H9 (cell line): ENCODE measurements at regions not wholly inside any gene's neighbourhood (a gene's known extent, or its start where the extent isn't known, plus 50 kb on each side); places are given as distances from the start of the nearest gene placed in this dataset.

Experiments
- DNase-seq: peaks from one replicate; pipeline ENCODE4 v3.0.0-alpha.2; 2017
- H2AFZ ChIP-seq: one replicate; pipeline ENCODE4 v1.6.1; 2013; ENCODE audit warnings: mild to moderate bottlenecking, low read length, control low read depth, moderate library complexity
- H2AK5ac ChIP-seq: 2 replicates; pipeline ENCODE4 v1.6.1; 2013; ENCODE audit warnings: low read length, control low read depth, mixed read lengths; ENCODE audit not compliant: insufficient read length
- H2BK120ac ChIP-seq: one replicate; pipeline ENCODE4 v1.6.1; 2013; ENCODE audit warnings: low read depth, mild to moderate bottlenecking, low read length, control low read depth, inconsistent platforms; ENCODE audit not compliant: poor library complexity, severe bottlenecking
- H2BK12ac ChIP-seq: 2 replicates; pipeline ENCODE4 v1.6.1; 2013; ENCODE audit warnings: low read length, control low read depth, mixed read lengths, low read depth; ENCODE audit not compliant: insufficient read length
- H2BK15ac ChIP-seq: 2 replicates; pipeline ENCODE4 v1.6.1; 2013; ENCODE audit warnings: low read depth, low read length, control low read depth
- H2BK20ac ChIP-seq: one replicate; pipeline ENCODE4 v1.6.1; 2013; ENCODE audit warnings: low read depth, mild to moderate bottlenecking, low read length, control low read depth, inconsistent platforms; ENCODE audit not compliant: poor library complexity, severe bottlenecking
- H2BK5ac ChIP-seq: 2 replicates; pipeline ENCODE4 v1.6.1; 2013; ENCODE audit warnings: low read length, control low read depth, mixed read lengths; ENCODE audit not compliant: insufficient read length
- H3K14ac ChIP-seq: 2 replicates; pipeline ENCODE4 v1.6.1; 2013; ENCODE audit warnings: low read length, control low read depth; ENCODE audit not compliant: insufficient read depth
- H3K18ac ChIP-seq: 2 replicates; pipeline ENCODE4 v1.6.1; 2013; ENCODE audit warnings: low read depth, mild to moderate bottlenecking, mixed read lengths, low read length, control low read depth; ENCODE audit not compliant: insufficient read length
- H3K23ac ChIP-seq: 2 replicates; pipeline ENCODE4 v1.6.1; 2013; ENCODE audit warnings: low read length, control low read depth, mixed read lengths, low read depth; ENCODE audit not compliant: insufficient read length
- H3K23me2 ChIP-seq: 2 replicates; pipeline ENCODE4 v1.6.1; 2013; ENCODE audit warnings: low read depth, mild to moderate bottlenecking, mixed read lengths, low read length, control low read depth; ENCODE audit not compliant: insufficient read length, poor library complexity, severe bottlenecking
- H3K27ac ChIP-seq: 2 replicates; pipeline ENCODE4 v1.5.1; 2013; ENCODE audit warnings: low read length, control low read depth, mixed read lengths, low read depth; ENCODE audit not compliant: insufficient read length
- H3K27me3 ChIP-seq: 2 replicates; pipeline ENCODE4 v1.6.1; 2013; ENCODE audit warnings: low read length, control low read depth, inconsistent platforms; ENCODE audit not compliant: insufficient read depth
- H3K4ac ChIP-seq: 2 replicates; pipeline ENCODE4 v1.6.1; 2013; ENCODE audit warnings: low read depth, mild to moderate bottlenecking, control low read depth, inconsistent platforms, low read length, moderate library complexity
- H3K4me1 ChIP-seq: 2 replicates; pipeline ENCODE4 v1.6.1; 2013; ENCODE audit warnings: low read length, control low read depth, inconsistent platforms; ENCODE audit not compliant: insufficient read depth
- H3K4me2 ChIP-seq: 2 replicates; pipeline ENCODE4 v1.6.1; 2013; ENCODE audit warnings: low read length, control low read depth, mixed read lengths; ENCODE audit not compliant: insufficient read length, insufficient read depth
- H3K56ac ChIP-seq: 2 replicates; pipeline ENCODE4 v1.6.1; 2013; ENCODE audit warnings: low read depth, mild to moderate bottlenecking, mixed read lengths, low read length, control low read depth; ENCODE audit not compliant: insufficient read length
- H3K79me1 ChIP-seq: 2 replicates; pipeline ENCODE4 v1.6.1; 2013; ENCODE audit warnings: low read depth, mild to moderate bottlenecking, moderate library complexity, low read length, control low read depth, inconsistent platforms; ENCODE audit not compliant: insufficient read depth, poor library complexity, severe bottlenecking
- H3K79me2 ChIP-seq: 2 replicates; pipeline ENCODE4 v1.6.1; 2013; ENCODE audit warnings: low read length, control low read depth, inconsistent platforms; ENCODE audit not compliant: insufficient read depth
- H3K9ac ChIP-seq: 2 replicates; pipeline ENCODE4 v1.6.1; 2013; ENCODE audit warnings: low read length, control low read depth, mixed read lengths; ENCODE audit not compliant: insufficient read length; ENCODE audit errors: extremely low read depth
- H3K9me3 ChIP-seq: one replicate; pipeline ENCODE4 v1.6.1; 2013; ENCODE audit warnings: low read depth, low read length, inconsistent platforms; ENCODE audit not compliant: control insufficient read depth
- H3T11ph ChIP-seq: one replicate; pipeline ENCODE4 v1.6.1; 2013; ENCODE audit warnings: mild to moderate bottlenecking, low read length, control low read depth, inconsistent platforms
- H4K20me1 ChIP-seq: one replicate; pipeline ENCODE4 v1.6.1; 2013; ENCODE audit not compliant: control insufficient read depth, insufficient read length, insufficient read depth
- H4K5ac ChIP-seq: 2 replicates; pipeline ENCODE4 v1.6.1; 2013; ENCODE audit warnings: low read depth, mild to moderate bottlenecking, mixed read lengths, low read length, control low read depth; ENCODE audit not compliant: insufficient read length
- H4K8ac ChIP-seq: replicated peaks from 2 replicates; pipeline ENCODE4 v1.6.1; 2013; ENCODE audit warnings: low read length, control low read depth, mixed read lengths, low read depth; ENCODE audit not compliant: insufficient read length
- H4K91ac ChIP-seq: 2 replicates; pipeline ENCODE4 v1.6.1; 2013; ENCODE audit warnings: low read depth, mild to moderate bottlenecking, moderate library complexity, mixed read lengths, low read length, control low read depth; ENCODE audit not compliant: insufficient read length
- H3K27ac Mint-ChIP-seq, 3 experiments: 2 replicates in 2 of 3; 3 replicates in 1 of 3; pipeline ENCODE4 v1.8.0; 2020 to 2021; ENCODE audit warnings: mixed read lengths in 3 of 3, mild to moderate bottlenecking in 1 of 3, moderate library complexity in 1 of 3
- H3K27me3 Mint-ChIP-seq: 2 replicates; pipeline ENCODE4 v1.8.0; 2021; ENCODE audit warnings: low read depth, mild to moderate bottlenecking, moderate library complexity, mixed read lengths
- H3K36me3 Mint-ChIP-seq, 3 experiments: 2 replicates in 2 of 3; 3 replicates in 1 of 3; pipeline ENCODE4 v1.8.0; 2020 to 2021; ENCODE audit warnings: low read depth in 3 of 3, mixed read lengths in 3 of 3; ENCODE audit not compliant: insufficient read depth in 1 of 3
- H3K4me1 Mint-ChIP-seq, 2 experiments: 2 replicates each; pipeline ENCODE4 v1.8.0; 2020; ENCODE audit warnings: mixed read lengths in 2 of 2
- H3K4me3 Mint-ChIP-seq, 2 experiments: 2 replicates in 1 of 2; 3 replicates in 1 of 2; pipeline ENCODE4 v1.8.0; 2020 to 2021; ENCODE audit warnings: mild to moderate bottlenecking in 2 of 2, mixed read lengths in 2 of 2, moderate library complexity in 1 of 2
- H3K9me3 Mint-ChIP-seq, 2 experiments: 2 replicates in 1 of 2; 3 replicates in 1 of 2; pipeline ENCODE4 v1.8.0; 2020; ENCODE audit warnings: mild to moderate bottlenecking in 2 of 2, mixed read lengths in 2 of 2, moderate library complexity in 1 of 2
- CTCF ChIP-seq: fragments of 200-600 bp; sonication (generic); conservative IDR thresholded peaks from 3 replicates; pipeline ENCODE4 v1.8.0; 2021; ENCODE audit warnings: antibody characterized with exemption, mild to moderate bottlenecking
- WGBS: extraction: QIAGEN DNeasy Blood & Tissue Kit; methylation state at CpG from one replicate; pipeline ENCODE4 v1.1.7; 2013; ENCODE audit warnings: missing lambda C conversion rate, low lambda C conversion rate, mixed read lengths; ENCODE audit not compliant: insufficient read length; ENCODE audit errors: extremely low coverage; 5-methylcytosine and 5-hydroxymethylcytosine counted together

DNA sequence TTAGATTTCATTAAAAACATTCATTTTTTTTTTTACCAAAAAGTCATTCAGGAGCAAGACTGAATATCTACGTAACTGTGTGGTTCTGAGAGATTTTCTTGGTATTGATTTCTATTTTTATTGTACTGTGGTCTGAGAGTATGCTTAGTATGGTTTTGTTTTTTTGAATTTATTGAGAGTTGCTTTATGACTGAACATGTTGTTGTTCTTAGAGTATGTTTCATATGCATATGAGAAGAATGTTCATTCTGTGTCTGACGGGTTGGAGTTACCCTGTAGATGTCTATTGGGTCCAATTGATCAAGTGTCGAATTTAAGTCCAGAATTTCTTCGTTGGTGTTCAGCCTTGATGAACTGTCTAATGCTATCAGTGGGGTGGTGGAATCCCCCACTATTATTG lies 306.0 kb upstream of the KCNJ16 start:
- Histone ChIP-seq H3K79me1 (no peaks in the 10 kb centered on the region), H3K14ac (no peak overlapping the region), H3K18ac (no peak overlapping the region), H3K23ac (no peak overlapping the region), H2BK12ac (no peak overlapping the region), H3K27me3 (no peaks in the 10 kb centered on the region), H2AK5ac (no peak overlapping the region), H2BK5ac (no peak overlapping the region), H4K20me1 (no peaks in the 10 kb centered on the region), H3T11ph (no peak overlapping the region), H3K56ac (no peak overlapping the region), H2BK15ac (no peak overlapping the region), H4K91ac (no peak overlapping the region), H2AFZ (no peak overlapping the region), H4K8ac (no peak overlapping the region), H3K4me2 (no peak overlapping the region), H3K9me3 (no peaks in the 10 kb centered on the region), H2BK120ac (no peak overlapping the region), H3K27ac (no peak overlapping the region), H3K4ac (no peak overlapping the region), H2BK20ac (no peak overlapping the region), H3K9ac (no peak overlapping the region), H3K79me2 (no peaks in the 10 kb centered on the region), H3K23me2 (no peaks in the 10 kb centered on the region), H4K5ac (no peak overlapping the region), H3K4me1 (no peaks in the 10 kb centered on the region)
- Mint-ChIP-seq H3K9me3 (no peaks in the 10 kb centered on the region), H3K27me3 (no peaks in the 10 kb centered on the region; the same call in 1 of the 2 replicates), H3K27ac (no peak overlapping the region), H3K36me3 (0 out of 7 replicates have a peak, but pooled peaks cover 0 to 2% (median 0%) of the 10 kb centered on the region in 3 experiments), H3K4me3 (no peak overlapping the region), H3K4me1 (no peaks in the 10 kb centered on the region)
- TF ChIP-seq CTCF, result no peak
- no CpG with 5 or more reads among the region's 4 CpGs for WGBS
- no peak for DNase-seq
